ENCODE measurements at regions not wholly inside any gene's neighbourhood (a gene's known extent, or its start where the extent isn't known, plus 50 kb on each side); places are given as distances from the start of the nearest gene placed in this dataset.
"Not testable (repeated sequence)": the region's sequence is repeated elsewhere in the genome, so short reads cannot be mapped to it uniquely, and the experiment has no call there.

DNA sequence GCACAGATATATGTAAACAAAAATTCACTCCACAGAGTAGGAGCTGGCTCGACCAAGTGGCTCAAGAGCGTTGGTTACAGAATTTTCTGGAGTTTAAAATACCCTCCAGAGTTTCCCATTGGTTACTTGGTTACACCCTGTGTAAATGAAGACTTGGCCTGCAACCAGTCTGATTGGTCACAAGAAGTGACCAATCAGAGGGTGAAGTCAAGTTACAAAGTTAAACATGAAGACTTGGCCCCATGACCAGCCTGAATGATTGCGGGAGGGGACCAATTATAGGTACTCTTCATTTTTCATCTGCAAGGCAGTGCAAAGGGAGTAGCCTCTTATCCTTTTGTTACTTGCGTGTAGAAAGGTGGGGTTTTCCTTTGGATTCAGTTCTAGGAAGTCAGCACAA is 121.3 kb upstream of the SALL1 start:
- DNase-seq: no peak

DNA sequence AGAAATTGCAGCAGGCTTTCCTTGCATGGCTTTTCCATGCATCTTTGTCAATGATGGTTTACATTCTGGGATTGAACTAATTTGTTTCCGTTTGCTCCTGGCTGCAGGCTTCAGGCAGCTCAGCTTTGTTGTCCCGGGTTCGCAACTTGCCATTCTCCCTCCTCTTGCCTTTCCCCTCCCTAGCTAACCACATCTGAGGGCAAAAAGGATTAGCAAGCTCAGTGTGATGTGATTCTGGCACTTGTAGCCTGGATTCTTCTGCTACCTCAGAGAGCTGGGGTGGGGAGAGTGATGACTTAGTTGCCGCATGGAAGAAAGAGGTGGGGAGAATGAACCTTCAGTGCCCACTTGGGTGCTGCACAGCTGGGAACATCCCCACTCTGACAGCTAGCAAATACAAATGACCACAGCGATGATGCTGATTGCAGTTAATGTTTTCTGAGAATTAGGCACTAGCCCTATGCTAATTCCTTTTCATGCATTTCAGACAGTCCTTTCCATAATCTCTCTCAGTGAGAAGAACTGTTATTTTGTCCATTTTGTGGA is 120.2 kb upstream of the SALL1 start:
- no peak for DNase-seq

DNA sequence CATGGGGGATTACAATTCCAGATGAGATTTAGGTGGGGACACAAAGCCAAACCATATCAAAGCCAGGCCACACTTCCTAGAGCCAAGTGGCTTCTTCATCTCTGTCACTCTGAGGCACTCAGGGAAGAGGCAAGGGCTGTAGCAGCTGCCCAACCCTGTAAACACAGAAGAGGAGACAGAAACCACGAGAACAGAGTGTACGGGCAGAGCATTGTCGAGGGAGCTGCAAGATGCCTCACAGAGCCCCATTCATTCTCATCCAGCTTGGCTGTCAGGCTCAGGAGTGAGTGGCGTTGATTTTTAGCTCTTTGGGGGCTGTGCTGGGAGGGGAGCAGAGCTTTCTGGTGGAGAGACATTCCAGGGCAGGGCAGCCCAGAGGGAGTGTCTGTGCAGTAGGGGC is 117.2 kb upstream of the SALL1 start:
- peak; percentile 77 for DNase-seq

DNA sequence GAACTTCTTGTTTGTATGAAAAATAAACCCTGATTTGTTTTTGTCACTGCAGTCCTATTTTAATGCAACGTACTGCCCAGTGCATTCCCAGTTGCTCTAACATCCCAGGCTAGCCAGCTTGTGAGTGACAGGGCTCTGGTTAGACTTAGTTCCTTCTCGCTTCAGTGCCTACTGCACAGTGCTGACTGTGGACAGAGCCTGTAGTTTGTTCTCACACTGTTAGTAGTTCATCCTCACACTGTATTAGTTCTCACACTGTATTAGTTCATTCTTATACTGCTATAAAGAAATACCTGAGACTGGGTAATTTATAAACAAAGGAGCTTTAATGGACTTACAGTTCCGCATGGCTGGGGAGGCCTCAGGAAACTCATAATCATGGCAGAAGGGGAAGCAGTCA is 116.6 kb upstream of the SALL1 start:
- peak; percentile 37 for DNase-seq

DNA sequence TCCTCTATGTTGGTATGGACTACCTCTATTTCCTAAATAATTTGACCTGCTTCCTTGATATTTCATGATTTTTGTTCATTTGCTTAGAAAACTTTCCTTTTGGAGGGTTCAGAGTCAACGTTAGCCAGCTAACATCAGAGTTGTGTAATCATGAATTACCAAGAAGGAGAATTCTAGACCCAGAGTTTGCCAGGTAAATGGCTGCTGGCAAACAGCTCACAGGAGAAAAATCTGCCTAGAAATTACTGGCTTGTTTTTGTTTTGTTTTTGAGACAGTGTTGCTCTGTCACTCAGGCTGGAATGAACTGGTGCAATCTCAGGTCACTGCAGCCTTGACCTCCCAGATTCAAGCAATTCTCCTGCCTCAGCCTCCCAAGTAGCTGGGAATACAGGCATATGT is 111.4 kb upstream of the SALL1 start:
- DNase-seq: no peak

DNA sequence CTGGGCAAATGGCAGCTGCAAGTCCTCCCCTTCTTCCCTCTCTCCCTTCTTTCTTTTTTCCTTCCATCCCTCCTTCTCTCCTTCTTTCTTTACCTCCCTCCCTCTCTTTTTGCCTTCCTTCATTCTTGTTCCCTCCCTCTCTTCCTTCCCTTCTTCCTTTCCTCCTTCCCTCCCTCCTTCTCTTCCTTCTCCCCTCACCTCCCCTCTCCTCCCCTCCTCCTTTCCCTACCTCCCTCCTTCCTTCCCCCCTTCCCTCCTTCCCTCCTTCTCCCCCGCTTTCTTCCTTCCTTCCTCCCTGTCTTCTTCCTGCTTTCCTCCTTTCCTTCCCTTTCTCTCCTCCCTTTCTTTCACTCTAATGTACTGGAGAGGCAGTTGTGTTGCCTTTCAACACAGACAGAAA is 110.8 kb upstream of the SALL1 start:
- no peak for DNase-seq

DNA sequence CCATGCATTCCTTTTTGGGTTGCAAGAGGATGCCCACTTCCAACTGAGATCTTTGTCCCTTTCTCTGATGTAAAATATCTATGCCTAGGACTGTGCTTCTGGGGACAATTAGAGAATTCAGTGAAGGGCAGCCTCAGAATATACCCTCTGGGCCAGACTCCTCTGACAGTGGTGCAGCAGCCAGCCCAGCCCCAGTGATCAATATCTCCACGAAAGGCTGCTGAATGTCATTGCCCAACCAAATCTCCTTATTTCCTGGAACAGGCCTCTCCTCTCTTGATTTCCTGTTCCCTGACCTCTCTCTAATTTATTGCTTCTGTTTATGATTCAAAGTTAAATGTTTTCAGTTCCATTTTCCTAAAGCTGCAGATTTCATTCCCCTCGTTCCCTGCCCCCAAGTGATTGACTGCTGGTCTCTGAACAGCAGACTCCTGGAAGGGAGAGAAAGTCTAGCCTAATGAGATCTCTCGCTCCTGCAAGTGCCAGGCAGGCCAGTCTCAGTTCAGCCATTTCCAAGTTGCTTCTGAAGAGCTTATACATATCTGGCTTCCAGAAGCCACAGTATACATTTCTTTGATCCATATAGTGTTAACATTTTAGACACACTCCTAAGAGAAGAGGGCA is 104.4 kb upstream of the SALL1 start:
- DNase-seq: no peak

DNA sequence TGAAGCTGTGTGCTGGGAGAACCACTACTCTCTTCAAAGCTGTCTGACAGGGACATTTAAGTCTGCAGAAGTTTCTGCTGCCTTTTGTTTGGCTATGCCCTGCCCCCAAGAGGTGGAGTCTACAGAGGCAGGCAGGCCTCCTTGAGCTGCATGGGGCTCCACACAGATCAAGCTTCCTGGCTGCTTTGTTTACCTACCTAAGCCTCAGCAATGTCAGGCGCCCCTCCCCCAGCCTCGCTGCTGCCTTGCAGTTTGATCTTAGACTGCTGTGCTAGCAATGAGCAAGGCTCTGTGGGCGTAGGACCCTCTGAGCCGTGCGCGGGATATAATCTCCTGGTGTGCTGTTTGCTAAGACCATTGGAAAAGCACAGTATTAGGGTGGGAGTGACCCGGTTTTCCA is 103.3 kb upstream of the SALL1 start:
- not testable (repeated sequence) for DNase-seq

DNA sequence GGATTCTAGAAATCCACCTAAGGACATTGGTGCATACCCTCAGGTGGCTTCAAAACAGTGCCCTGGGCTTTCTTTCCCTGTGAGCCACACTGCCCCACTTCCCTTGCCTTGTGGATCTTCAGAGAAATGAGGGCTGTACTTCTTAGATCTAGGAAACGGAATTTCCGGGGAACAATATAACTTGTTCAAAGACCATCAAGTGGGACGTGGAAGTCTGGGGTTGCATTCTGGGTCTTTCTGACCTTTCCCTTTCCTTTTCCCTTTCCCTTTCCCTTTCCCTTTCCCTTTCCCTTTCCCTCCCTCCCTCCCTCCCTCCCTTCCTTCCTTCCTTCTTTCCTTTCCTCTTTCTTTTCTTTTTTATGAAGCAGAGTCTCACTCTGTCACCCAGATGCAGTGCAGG is 97.1 kb upstream of the SALL1 start:
- DNase-seq: no peak

DNA sequence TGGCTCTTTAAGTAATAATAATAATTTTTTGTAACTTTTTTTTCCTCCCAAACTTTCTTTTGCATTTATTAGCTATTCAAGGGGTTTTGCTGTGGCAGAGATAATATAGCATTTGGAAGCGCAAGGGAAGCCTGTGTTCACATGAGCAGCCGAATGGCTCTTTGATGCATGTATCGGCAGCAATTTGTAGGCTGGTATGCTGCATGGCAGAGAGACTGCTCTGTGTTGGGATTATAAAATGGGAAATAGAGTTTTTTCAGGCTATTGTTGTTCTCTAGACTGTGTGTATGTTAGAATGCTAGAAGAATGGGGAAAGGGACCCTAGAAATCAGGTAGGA is 94.6 kb upstream of the SALL1 start:
- peak; percentile 20 for DNase-seq

DNA sequence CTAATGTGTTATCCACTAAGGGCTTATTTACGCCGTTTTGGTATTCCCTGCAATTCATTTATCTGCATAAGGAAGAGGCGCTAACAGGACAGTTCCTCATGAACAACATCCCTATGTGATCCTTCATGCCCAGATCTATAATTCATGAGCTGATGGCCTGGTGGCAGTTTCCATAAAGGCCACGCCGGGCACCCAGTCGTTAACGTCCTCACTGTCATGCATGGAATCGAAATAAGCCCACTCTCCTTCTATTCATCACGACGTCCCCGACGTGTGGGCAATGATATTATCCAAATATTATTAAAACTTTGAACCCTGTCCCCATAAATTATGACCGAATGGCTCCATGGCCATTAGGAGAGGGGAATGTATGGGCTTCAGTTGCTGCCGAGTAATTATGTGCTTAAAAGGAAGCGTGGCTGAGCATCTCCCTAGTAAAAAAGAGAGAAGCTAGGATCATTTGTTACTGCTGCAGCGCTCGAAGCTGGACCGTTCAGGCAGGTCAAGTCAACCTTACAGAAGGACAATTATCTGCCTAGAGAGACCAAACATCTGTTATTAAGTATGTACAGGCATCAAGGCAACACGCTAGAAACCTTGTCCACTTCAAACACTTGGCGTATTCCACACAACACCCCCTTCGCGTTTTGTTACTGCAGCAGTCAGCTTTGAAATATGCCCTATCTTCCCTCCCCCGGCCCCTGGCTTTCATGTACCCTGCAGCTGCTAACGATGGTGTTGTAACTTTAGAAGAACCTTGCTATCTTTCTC is 94.0 kb upstream of the SALL1 start:
- no peak for DNase-seq

DNA sequence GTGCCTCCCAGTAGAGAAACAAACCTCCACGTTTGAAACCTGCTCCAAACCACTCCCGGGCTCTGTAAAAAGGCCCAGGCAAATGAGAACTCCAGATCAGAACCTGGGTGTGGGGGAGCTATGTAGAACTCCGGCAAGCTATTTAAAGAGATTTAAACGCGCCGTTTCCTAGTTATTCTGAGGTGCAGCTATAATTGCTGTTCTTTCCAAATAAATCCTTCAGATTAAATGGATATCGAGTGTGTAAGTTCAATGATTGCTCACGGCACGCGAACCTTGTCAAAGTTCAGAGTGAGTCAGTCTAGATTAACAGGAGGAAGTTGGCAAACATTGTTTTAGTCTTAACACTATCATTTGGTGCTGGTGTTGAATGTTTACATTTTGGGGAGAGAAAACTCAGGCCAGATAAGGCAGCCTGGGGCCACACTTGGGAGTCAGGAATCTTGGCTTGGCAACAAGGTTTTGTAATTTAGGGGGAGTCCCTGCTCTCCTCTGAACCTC is 92.9 kb upstream of the SALL1 start:
- DNase-seq: no peak

DNA sequence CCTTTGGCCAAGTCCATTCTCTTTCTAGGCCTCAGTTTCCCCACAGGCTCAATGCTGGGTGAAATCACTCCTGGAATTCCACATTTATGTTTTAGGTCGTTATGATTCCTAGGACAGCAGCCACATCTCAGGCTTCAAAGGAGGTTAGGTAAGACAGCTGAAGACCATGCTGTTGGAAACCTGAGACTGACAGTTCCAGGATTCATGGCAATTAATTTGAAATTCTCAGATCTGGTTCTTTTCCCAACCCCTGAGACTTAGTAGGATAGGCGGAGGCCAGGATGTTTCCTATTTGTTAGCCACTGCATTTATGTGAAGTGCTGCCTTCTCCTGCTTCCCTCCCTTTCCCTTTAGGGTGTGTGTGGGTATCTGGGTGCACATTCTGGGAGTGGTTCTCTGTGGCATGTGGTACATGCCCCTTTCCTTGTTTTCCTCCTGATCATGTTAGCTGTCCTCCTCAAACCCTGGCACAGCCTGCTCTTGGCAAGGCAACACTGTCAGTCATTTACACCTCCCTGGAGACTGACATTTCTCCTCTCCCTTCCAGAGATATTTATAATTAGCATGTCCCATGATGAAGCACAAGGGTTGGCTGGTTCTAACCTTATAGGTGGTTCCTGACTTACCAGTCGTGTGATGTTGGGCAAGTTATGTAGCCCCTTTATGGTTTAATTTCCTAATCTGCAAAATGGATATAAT is 91.4 kb upstream of the SALL1 start:
- no peak for DNase-seq

DNA sequence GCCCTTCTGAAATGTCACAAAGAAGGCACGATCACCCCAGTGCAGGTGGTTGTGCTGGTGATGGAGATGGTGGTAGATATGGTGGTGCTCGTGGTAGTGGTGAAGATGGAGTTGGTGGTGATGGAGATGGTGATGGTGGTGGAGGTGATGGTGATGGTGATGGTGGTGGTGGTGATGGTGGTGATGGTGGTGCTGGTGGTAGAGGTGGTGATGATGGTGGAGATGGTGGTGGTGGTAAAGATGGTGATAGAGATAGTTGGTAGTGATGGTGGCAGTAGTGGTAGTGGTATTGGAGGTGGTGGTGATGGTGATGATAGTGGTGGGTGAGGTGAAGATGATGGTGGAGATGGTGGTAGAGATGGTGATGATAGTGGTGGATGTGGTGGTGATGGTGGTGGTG is 88.1 kb upstream of the SALL1 start:
- DNase-seq: no peak

DNA sequence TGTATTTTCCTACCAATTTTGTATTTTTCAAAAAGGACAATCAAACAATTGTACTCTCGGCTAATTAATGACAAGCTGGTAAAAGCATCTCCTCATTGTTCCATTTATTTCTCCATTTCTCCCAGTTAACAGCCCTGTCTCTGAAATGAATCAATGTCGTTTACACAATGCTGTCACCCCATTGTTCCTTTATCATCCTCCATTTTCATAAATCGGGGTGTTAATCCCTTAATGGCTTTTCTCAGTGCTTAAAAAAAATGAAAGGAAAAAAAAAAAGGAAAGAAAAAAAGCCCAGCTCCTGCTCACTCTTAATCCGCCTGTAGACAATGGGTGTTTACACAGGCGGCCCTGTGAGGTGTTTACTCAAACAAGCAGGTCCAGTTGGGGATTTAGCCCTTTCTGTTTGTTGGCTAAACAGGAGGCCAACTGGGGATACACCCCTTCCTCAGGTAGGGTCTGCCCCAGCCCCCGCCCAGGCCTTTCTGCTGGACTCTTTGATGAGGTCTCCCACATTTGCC is 86.8 kb upstream of the SALL1 start:
- peak; percentile 37 for DNase-seq

DNA sequence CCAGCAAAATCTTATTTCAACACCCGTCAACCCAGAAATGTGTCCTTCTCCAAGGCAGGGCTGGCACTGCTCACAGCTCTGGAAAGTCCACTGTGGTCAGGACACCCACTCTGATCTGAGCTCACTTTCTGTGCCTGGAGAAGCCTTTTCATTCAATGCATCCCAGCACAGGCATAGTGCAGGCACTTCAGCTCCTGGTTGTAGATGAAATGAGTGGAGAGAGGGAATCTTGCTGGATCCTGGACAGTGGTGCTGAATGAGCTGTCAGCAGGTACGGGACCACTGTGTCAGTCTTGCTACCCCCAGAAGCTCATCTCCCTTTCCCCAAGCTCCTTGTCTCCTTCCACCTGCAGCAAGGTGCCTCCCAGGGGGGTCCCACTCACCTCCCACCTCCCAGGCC is 86.1 kb upstream of the SALL1 start:
- DNase-seq: no peak

DNA sequence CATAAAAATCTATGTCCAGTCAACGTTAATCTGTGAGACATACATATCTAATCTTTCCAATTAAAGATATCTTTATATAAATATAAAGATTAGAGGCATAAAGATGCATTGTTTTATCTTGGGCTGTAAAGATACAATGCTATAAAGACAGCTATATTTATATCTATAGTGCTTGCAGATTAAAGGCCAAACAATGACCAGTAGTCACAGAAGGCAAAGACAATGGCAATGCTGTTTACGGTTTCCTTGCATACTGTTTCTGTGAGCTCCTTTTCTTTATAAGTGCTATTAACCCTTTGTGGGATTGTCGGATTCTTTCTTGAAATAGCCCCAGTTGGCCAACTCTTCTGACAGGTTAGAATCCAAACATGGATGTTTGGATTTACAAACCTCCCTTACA is 85.5 kb upstream of the SALL1 start:
- peak; percentile 23 for DNase-seq

DNA sequence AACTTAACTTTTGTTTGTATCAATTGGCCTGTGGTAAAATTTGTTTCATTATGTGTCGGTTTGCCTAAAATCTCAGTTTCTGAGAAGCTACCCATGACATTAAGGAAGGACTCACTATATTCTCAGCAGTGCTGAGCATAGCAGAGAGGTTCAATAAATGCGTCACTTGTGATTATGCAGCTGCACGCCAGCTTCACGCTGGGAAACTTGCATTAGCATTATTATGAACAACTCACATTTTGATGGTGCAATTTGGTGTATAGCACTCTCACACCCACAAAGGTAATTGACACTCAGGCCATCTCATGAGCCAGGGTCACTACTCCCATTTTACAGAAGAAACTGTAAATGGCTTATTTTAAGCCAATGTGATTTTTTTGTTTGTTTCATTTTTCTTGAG is 80.6 kb upstream of the SALL1 start:
- DNase-seq: no peak

DNA sequence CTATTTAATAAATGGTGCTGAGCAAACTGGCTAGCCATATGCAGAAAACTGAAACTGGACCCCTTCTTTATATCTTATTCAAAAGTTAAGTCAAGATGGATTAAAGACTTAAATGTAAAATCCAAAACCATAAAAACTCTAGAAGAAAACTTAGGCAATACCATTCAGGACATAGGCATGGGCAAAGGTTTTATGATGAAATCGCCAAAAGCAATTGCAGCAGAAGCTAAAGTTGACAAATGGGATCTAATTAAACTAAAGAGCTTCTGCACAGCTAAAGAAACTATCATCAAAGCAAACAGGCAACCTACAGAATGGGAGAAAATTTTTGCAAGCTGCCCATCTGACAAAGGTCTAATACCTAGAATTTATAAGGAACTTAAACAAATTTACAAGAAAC is 79.0 kb upstream of the SALL1 start:
- not testable (repeated sequence) for DNase-seq

DNA sequence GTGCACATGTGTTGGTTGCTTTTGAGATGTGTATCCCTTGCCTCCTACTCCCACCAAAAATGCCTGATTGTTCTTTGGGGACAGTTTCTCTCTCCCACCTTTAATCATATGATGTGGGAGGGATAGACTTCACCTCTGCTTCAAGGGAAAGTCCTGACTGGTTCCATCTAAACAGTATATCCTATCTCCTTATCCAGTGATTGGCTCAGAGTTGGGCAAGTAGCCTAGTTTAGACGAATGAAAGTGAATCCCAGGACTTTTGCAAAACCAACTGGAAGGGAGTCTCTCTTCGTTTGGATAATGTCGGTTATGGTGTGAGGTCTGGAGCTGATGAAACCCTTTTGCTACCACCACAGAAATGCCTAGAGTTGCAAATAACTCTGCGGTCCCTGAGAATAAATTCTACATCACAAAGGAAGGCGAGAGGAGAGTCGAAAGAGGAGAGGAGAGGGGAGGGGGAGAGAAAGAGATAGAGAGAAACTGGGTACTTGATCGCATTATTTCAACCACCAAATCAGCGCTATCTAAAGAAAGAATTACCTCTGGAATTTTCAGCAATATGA is 77.1 kb upstream of the SALL1 start:
- DNase-seq: no peak

DNA sequence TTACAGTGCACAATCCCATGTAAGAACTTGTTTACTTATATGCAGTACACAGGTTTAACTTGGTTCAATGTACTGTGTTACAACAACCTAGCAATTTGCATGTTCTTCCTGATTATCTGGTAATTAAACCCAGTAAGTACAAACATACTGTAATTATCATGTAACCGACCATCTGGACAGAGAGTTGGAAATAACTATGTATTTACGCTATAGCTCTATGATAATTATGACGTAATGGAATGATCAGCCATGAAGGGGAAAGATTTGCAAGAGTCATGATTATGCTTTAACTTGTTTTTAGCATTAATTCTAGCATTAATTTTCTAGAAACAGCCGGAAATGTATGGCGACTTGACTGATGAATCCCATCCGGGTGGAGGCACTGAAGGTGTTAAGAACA is 74.8 kb upstream of the SALL1 start:
- no peak for DNase-seq

DNA sequence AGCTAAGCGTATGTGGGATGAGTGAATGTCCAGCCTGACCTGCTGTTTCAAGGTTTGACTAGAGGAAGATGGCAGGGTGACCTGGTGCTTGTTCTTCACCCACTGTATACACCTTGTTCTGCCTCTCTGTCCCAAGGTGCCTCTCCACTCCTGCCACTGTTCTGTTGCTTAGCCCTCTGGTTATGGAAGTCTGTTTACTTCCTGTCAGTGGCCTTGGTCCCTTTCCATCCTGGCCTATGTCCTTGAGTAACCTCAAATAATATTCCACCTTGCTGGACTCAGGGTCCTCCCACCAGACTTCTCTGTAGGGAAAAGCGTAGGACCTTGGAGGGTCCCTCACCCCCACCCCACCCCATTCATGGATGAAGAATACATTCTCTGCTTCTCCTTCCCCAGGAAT is 73.2 kb upstream of the SALL1 start:
- no peak for DNase-seq

DNA sequence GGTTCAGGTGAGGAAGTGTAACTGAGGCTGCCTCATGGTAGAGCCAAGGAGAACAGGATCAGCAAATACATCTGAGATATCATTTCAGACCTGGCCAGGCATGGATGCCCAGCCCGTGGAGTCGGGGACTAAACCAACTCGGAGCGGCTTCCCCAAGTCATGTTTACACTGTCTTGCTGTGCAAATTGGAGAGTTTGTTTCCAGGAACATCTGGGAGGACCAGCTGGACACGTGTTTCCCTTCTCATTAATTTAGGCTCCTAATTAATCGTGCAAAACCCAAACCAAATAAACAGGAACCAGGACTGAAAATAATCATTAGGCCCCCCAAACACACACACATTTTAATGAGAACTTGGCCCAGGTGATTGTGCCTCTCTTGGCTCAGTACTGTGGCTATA is 70.9 kb upstream of the SALL1 start:
- DNase-seq: no peak
